ENCODE measurements at regions not wholly inside any gene's neighbourhood (a gene's known extent, or its start where the extent isn't known, plus 50 kb on each side); places are given as distances from the start of the nearest gene placed in this dataset.

- ChIA-PET POLR2A (no interaction called here), CTCF (no interaction called here)
- Histone ChIP-seq H3K36me3 (ENCODE audit: control insufficient read depth in 2 of 2, insufficient read depth in 1 of 2, low read length in 2 of 2) (no peaks in the 10 kb centered on the region), H3K4me1 (ENCODE audit: control insufficient read depth, insufficient read depth, low read length) (no peaks in the 10 kb centered on the region), H3K27ac (ENCODE audit: extremely low read depth, low read depth, low read length) (no peak overlapping the region), H3K9me3 (ENCODE audit: control insufficient read depth, insufficient read depth, low read depth, low read length) (no peaks in the 10 kb centered on the region), H3K4me3 (ENCODE audit: low read depth, low read length) (no peak overlapping the region)
- no peak for TF ChIP-seq ZNF146 (tag by site-specific recombination; IDR thresholded peaks at IDR 0.05)
- TF ChIP-seq REPIN1 (tag by site-specific recombination; IDR thresholded peaks at IDR 0.05; ENCODE audit: low read depth): no peak
- no peak for TF ChIP-seq ZBTB20 (tag by site-specific recombination; IDR thresholded peaks at IDR 0.05)
- TF ChIP-seq ZNF391 (tag by site-specific recombination; IDR thresholded peaks at IDR 0.05; ENCODE audit: borderline replicate concordance, low read depth): no peak
- TF ChIP-seq ZNF580 (tag by site-specific recombination; IDR thresholded peaks at IDR 0.05): no peak
- no peak for TF ChIP-seq ZNF544 (tag by site-specific recombination; IDR thresholded peaks at IDR 0.05)
- no peak for TF ChIP-seq ZNF221 (tag by site-specific recombination; IDR thresholded peaks at IDR 0.05; ENCODE audit: borderline replicate concordance)
Observed at GRCh38 chr3:162366166-162366766, 869.7 kb downstream of the OTOL1 start.

DNA sequence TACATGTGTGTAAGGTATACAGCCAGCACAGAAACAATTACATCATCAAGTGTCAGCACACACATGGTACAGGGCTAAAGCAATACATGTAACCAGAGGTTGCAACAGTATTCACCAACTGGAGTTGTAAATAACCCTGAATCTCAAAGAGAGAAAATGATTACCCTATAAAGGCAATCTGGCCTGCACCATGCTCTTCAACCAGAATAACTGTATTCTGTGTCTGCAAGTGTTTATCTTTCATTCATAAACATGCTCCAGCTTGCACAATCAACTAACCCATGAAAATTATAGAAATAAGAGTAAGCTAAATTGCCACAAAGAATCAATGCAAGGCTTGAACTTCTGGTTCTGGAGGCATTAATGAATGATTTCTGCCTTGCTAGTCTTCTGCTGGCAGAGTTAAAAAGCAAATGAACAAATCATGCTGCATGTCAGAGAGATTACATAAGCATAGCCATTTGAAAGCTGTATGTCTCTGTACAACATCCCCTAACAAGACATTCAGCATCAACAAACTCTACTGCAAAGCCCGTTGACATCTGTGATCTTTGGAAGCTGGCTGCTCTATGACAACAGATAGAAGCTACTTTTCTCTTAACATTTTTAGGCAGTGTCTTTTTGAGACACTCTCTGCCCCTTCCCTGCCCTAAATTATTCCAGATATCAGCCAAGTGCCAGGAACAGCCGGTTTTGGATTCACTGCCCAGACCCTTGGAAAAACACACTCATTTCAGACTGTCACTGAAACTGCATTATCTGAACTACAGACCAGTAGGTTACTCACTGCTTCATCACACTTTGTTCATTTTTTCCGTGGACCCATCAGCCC lies 871.0 kb downstream of the OTOL1 start:
- Histone ChIP-seq H3K36me3 (ENCODE audit: control insufficient read depth in 2 of 2, insufficient read depth in 1 of 2, low read length in 2 of 2) (no peaks in the 10 kb centered on the region), H3K27ac (ENCODE audit: extremely low read depth, low read depth, low read length) (no peak overlapping the region), H3K4me3 (ENCODE audit: low read depth, low read length) (no peak overlapping the region), H3K4me1 (ENCODE audit: control insufficient read depth, insufficient read depth, low read length) (no peaks in the 10 kb centered on the region), H3K9me3 (ENCODE audit: control insufficient read depth, insufficient read depth, low read depth, low read length) (no peaks in the 10 kb centered on the region)
- ChIA-PET CTCF (interaction anchor here (0.7 kb wide), 1 partner anchor 1939 kb away, joined by 3 read pairs; no protein-coding TSS in a partner anchor), POLR2A (no interaction called here)
- TF ChIP-seq ZBTB17 (tag by site-specific recombination; IDR thresholded peaks at IDR 0.05): no peak
- TF ChIP-seq ZSCAN16 (tag by site-specific recombination; IDR thresholded peaks at IDR 0.05): no peak
- TF ChIP-seq ZNF174 (tag by site-specific recombination; IDR thresholded peaks at IDR 0.05): no peak
- no peak for TF ChIP-seq ZSCAN5A (tag by site-specific recombination; IDR thresholded peaks at IDR 0.05)
- TF ChIP-seq ZNF423 (tag by site-specific recombination; IDR thresholded peaks at IDR 0.05): no peak
- TF ChIP-seq, protein P1, sequence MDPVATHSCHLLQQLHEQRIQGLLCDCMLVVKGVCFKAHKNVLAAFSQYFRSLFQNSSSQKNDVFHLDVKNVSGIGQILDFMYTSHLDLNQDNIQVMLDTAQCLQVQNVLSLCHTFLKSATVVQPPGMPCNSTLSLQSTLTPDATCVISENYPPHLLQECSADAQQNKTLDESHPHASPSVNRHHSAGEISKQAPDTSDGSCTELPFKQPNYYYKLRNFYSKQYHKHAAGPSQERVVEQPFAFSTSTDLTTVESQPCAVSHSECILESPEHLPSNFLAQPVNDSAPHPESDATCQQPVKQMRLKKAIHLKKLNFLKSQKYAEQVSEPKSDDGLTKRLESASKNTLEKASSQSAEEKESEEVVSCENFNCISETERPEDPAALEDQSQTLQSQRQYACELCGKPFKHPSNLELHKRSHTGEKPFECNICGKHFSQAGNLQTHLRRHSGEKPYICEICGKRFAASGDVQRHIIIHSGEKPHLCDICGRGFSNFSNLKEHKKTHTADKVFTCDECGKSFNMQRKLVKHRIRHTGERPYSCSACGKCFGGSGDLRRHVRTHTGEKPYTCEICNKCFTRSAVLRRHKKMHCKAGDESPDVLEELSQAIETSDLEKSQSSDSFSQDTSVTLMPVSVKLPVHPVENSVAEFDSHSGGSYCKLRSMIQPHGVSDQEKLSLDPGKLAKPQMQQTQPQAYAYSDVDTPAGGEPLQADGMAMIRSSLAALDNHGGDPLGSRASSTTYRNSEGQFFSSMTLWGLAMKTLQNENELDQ (tag by site-specific recombination; IDR thresholded peaks at IDR 0.05; ENCODE audit: low read depth): no peak
- no peak for TF ChIP-seq ZBTB7A (tag by site-specific recombination; IDR thresholded peaks at IDR 0.05; ENCODE audit: low read depth)
- no peak for TF ChIP-seq ZBTB48 (tag by site-specific recombination; IDR thresholded peaks at IDR 0.05)
- no peak for TF ChIP-seq ZNF37A (tag by site-specific recombination; IDR thresholded peaks at IDR 0.05)
- TF ChIP-seq ZNF544 (tag by site-specific recombination; IDR thresholded peaks at IDR 0.05): no peak
- TF ChIP-seq MZF1 (tag by site-specific recombination; IDR thresholded peaks at IDR 0.05; ENCODE audit: borderline replicate concordance): no peak
- no peak for TF ChIP-seq ZNF211 (tag by site-specific recombination; IDR thresholded peaks at IDR 0.05; ENCODE audit: low read depth)
